GM18873 (cell line): ENCODE measurements at regions not wholly inside any gene's neighbourhood (a gene's known extent, or its start where the extent isn't known, plus 50 kb on each side); places are given as distances from the start of the nearest gene placed in this dataset.

Source experiments
- ATAC-seq: cut with Tn5 transposase; IDR thresholded peaks from one replicate; pipeline ENCODE4 v1.9.1; 2021; ENCODE audit warnings: mild to moderate bottlenecking, moderate library complexity, moderate number of reproducible peaks; ENCODE audit not compliant: unreplicated experiment, low FRiP score

DNA sequence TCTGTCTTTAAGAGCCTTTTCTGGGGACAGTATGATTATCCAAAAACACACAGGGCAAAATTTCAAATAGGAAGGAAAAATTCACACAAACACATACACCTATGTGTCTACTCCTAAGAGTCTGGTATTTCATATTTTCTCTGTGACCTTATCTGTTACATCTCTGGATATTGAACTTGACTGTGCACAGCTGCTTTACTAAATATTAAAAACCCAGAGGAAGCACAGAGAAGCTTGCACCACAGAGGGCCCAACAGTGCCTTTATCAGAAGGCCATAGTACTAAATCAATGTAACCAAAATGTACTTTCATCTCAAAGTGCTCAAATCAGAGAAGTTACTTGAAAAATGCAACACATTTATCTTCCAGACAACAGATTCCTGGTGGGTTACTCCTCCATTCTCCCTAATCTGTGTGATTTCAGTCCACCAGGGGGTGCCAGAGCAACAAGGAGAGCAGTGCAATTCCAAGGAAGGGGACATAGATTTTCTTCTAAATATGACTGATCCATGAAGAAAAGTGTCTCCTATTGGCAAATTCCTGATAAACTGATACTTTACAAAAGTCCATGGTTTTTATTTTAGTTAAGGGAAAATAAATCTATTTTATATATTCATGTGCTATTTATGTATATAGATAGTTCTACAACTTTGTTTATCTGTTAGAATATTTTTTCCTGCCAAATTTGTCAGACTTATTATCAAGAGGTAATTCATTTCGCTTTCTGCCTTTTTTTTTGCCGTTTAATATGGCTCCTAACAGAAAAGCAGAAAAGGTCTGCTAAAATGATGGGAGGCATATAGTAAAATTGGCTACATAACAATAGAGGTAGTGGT, 617.6 kb downstream of the LRFN5 start:
- ATAC-seq = no peak

DNA sequence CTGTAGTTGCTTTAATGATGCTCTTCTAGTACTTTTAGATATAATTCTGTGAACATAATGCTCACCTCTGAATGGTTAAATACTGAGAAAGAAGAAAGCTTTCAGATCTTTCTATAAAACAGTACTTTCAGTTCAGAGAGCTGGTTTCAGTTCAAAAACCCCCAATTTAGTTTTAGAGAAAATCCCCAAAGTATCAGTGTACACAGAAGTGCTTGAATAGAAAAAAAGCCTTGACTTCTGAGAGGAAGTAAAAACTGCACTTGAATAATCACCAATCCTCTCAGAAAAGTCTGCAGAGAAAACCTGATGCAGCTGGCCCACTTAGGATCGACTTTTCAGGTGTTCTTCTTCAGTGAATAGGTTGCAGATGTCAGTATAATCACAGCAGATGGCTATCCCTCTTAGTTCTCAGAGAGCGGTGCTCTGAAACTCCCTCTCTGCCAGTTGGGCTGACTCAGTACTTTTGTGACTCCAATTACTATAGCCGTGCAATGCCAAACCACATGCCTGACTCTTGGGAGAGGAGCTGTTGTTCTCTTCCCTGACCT, 616.3 kb downstream of the LRFN5 start:
- peak; percentile 95 for ATAC-seq

DNA sequence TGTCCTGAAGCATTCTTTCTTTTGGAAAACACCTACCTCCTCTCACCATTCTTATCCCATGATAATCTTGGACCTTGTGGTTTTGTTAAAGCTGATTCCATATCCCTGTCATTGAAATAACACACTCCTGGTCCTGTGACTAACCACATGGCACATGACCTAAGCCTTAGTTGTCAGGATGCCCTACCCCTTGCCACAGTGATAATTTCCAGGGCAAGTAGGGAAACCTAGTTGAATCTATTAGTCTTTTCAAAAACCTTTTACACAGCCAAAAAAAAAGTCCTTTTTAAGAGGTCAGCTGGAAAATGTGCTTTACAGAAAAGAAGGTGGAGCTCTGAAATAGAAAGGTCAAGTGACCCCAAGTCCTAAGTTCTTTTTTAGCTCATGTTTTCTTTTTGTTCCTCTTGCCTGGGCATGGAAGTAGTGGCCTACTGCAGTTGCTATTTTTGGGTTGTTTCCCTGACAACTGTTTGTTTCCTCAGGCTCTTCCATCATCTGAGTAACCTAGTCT, 608.4 kb downstream of the LRFN5 start:
- ATAC-seq = no peak

DNA sequence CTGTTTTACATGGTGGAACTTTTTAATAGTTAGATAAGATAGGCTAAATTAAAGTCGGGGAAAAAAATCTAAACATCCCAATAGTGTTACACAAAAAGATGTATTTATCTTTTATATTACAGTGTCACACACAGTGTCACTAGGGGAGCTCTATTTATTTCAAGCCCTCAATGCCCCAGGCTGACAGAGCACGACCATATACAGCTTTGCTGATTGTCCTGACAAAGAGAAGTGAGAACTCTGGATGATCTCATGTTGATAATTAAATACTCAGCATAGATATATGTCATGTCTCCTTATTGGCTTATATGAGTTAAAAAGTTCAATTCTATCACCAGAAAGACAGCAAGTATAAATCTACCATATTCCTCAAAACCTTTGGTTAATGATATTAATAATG, 594.3 kb downstream of the LRFN5 start:
- ATAC-seq = no peak

DNA sequence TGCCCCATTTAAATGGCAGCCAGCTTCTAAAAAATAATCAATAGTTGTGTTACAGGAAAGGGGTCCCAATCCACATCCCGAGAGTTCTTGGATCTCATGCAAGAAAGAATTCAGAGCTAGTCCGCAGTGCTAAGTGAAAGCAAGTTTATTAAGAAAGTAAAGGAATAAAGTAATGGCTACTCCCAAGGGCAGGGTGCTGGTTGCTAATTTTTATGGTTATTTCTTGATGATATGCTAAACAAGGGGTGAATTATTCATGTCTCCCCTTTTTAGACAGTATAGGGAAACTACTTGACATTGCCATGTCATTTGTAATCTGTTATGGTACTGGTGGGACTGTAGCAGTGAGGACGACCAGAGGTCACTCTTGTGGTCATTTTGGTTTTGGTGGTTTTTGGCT, 591.3 kb downstream of the LRFN5 start:
- ATAC-seq = no peak

DNA sequence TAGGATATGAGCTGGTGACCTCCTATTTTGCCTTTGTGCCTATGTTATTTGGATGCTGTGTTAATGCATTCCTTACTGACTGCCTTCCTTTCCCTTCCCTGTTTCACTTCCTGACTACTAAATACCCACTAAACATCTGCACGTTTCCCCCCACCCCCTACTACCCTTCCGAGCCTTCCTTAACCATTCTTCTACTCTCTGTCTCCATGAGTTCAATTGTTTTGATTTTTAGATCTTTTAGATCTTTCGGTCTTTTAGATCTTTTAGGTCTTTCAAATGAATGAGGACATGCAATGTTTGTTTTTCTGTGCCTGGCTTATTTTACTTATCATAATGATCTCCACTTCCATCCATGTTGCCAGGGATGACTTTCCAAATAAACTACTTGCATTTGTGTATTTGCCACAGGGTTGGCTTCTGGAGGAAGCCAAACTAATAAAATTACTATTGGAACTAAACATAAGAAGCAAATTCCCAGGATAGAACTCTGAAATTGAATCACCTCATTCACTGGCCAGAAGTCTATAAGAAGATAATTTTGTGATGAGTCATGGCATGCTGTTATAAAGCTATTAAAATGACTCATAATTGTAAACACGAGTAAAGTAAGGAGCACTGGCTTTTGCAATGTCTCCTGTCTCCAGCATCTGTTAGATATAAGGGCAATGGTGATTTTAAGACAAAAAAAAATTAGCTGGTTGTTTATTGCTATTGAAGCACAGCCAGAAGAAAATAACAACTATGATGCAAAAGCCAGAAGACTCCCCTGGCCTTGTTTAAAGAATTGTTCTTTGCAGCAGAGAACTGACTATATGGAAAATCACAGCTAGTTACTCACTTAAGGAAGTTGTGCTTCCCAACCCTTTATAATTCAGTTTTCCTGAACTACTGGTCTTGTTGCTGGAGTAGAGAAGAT, 586.3 kb downstream of the LRFN5 start:
- no peak for ATAC-seq

DNA sequence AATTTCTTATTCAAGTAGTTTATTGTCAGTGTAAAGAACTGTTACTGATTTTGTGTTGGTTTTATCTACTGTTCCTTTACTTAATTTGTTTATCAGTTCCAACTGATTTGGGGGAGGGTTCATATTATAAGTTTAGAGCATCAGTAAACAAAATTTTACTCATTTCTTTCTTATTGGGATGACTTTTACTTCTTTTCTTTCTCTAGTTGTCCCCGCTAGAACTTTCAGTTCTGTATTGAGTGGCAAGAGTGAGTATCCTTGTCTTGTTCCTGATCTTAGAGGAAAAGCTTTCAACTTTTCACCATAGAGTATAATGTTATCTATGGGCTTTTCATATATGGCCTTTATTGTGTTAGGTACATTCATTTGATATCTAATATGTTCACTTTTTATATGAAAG, 584.1 kb downstream of the LRFN5 start:
- ATAC-seq = no peak

DNA sequence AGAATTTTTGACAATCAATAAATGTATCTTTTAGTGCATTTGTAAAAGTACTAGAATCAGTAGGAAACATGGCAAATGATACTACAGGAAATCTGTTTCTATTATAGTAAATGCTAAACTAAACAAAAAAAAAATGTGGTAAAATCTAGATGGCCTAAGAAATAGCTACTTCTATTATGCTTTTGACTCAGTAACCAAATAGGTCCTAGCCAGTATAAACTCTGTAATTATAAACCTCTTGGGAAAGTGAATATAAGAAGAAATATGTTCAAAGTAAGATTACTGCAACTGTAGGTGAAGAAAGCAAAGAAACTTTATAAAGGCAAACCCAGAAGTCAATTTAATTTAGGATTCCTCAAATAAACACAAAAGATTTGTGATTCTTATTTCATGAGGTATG, 581.2 kb downstream of the LRFN5 start:
- no peak for ATAC-seq

DNA sequence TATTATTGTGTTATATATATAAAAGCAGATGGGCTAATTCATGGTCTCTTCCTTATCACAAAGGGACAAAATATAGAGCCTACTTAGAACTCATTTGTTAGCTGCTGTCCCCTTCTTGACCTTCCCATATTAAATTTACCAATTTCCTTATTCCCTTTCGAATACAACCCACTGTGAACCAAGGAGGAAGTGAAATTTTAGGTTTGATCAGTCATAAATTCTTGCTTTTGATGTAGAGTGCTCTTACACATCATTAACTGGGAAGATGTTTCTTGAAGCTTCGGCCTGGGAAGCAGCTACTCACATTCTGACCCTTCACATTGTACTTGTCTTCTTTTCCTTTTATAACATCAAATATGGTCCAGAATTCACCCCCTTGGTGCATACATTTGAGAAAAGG, 579.0 kb downstream of the LRFN5 start:
- ATAC-seq = no peak

DNA sequence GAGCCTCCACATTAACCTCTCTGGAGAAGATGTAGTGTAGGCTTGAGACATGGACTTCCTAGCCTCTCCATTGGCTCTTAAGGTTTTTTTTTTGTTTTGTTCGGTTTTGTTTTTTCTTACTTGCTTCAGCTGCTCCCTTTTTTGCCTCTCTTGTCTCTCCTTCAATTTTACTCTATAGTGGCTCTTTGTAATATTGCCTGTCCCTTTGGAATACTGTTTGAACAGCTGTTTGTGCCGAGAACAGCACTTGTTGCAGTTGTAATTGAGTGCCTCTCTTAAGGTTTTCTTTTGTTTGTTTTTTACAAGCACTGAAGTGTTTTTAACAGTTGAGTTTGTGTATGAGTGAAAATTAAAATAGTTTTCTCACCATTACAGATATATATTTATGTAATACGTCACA, 567.7 kb downstream of the LRFN5 start:
- no peak for ATAC-seq

DNA sequence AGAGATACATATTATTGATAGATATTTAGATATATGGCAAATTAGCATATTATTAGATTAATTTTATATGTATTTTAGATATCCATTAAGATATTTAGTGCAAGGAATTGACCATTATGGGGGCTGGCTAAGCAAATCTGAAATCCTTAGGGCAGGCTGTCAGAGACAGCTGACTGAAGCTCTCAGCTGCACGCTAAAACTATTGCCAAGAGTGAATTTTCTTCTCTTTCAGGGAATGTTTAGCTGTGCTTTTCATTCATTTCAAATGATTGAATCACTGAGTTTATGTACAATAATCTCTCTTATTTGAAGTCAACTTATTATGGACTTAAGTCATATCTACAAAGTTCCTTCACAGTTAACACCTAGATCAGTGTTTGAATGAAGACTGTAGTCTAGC, 566.5 kb downstream of the LRFN5 start:
- ATAC-seq = no peak

DNA sequence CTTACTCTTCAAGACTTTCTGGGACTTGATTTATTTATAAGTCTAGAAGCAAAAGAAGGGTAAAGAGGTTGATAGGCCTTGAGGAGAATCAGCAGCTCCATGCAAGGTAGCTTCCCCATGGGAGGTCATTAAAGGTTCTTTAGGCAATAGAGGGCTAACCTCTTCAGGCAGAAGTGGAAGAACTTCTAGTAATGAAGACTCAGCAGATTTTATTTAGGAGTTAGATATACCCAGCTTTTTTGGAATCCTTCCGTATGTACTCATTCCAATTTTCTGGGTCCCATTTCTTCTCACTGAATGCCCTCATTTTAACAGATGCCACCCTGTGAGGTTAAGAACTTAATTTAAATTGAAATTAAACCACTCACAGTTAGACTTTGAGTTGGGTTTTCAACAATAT, 565.6 kb downstream of the LRFN5 start:
- ATAC-seq = no peak

DNA sequence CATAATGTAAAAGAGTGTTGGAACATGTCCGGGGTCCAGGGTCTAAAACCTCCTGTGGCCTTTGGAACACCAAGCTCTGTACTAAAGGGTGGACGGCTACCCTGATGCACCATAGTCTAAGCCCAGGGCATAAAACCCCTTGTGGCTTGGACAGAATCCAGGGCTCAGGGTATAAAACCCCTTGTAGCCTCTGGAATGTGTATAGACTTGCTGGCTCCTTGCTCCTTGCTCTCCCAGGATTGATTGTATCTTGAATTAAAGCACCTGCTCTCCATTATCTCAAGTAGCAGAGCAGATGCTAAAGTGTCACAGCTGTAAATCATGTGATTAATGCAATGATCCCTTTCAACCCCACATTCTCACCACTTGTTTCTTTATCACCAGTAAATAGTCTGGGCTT, 556.5 kb downstream of the LRFN5 start:
- no peak for ATAC-seq

DNA sequence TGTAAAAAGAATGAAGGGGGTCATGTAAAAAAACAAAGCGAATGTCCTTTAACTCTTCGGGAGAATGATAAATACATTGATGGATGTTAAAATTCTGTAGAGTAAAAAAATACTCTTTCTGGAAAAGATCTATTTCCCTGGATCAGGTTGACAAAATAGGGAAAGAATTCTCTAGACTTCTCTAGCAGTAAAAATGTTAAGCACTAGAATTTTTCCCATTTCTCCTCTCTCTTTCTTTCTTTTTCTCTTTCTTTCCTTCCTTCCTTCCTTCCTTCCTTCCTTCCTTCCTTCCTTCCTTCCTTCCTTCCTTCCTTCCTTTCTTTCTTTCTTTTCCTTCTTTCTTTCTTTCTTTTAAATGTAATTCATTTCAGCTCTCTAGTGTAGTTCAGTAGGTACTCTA, 552.5 kb downstream of the LRFN5 start:
- ATAC-seq = no peak

DNA sequence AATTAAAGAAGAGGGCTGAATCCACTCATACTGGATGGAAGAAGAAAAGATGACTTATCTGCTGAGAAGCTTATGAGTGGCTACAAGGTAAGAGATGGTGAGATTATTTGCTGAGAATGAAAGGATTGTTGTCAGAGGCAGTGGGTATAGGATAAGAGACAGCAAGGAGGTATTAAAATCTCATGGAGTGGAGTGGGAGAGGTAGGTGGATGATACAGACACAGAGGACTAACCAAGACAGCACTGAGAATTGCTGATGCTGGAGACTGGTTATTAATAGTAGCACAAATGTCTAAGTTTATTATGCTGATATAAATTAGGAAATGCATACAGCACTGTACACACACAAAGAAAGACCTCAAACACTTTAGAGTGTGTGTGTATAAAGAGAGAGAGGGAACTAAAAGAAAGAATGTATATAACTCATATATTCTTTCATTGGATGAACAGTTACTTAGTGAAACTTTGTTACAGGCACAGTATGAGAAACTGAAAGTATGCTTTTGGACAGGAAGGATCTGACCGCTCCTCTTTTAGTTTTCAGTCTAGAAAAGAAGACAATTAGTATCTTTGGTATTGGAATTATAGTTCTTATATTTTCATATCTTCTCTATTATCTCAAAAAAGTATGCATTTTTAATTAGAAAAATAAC, 543.1 kb downstream of the LRFN5 start:
- ATAC-seq = no peak

DNA sequence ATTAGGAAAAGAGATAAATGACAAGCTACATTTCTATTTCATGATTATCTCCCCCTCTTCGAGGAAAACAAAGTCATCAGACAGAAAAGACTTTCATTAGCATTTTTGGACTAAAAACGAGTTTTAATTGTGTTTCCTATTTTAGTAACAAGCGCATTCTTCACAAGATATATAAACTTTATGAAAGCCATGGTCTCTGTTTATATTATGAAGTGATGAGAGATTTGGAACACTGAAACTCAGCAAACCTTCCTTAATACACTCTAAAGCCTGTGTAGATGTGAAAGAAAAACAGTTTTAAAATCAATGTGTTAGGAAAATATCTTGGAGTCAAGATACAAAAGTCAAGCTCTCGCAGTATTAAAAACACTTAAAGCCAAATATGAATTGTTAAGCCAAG, 539.1 kb downstream of the LRFN5 start:
- ATAC-seq = no peak

DNA sequence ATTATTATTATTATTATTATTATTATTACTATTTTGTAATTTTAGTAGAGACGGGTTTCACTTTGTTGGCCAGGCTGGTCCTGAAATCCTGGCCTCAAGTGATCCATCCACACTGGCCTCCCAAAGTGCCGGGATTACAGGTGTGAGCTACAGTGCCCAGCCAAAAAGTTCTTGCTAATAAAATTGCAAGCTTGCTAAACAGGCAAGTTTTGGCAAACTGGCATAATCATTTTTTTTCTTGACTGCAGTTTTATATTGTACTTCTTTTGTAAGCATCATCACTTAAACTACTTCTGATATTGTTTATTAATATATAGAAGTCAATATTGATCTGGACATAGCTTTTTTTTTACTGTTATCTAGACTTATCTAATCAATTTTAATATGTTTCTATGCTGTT, 536.4 kb downstream of the LRFN5 start:
- no peak for ATAC-seq

DNA sequence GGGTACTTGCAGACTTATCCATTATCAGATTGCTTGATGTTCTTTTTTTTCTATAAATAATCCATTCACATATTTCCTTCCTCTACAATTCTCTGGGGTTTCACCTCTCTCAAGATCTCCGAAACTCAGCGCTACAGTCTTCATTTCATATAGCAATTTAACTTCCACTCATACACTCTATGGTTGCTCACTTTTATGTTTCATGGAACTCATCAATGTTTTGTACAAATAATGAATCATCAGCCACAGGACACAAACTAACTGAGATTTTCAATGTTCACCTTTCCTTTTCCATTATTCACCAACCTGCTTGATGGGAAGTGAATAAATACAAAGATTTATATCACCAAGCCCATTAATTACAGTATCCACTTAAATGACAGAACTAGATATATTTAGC, 534.7 kb downstream of the LRFN5 start:
- no peak for ATAC-seq

DNA sequence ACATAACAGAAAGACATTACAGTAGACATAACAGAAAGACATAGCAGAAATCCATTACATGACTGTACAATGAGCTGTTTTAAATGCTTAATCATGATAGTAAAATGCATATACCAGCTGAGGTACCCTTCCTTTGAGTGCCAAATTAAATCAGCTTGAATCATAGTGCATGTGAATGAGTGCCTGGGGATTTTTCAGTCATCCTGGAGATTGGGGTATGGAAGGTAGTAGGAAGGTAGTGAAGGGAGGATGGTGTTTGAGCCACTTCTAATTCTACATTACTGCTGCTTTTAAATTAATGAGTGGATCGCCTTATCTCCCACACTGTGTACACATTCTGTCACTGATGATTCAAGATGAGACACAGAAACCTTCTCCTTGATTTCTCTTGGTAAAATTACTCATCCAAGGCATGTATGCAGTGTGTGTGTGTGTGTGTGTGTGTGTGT, 534.2 kb downstream of the LRFN5 start:
- no peak for ATAC-seq

DNA sequence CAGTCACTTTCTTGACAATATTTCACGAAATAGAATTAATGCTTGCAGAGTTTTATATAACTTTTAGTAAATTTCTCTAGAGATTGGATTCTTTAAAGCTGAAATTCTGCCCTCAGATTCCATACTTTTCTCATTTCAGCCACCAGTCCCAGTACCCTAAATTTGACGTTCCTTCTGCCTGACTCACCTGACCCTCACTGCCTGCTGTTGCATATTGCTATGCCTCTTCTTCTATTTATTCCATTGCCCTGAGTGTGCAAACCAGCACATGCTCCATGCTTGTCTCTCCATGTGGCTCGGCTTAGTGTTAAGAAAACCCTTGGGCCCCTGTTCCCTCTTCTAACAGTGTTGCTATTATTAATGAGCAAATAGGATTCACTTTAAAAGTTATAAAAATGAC, 533.3 kb downstream of the LRFN5 start:
- no peak for ATAC-seq

DNA sequence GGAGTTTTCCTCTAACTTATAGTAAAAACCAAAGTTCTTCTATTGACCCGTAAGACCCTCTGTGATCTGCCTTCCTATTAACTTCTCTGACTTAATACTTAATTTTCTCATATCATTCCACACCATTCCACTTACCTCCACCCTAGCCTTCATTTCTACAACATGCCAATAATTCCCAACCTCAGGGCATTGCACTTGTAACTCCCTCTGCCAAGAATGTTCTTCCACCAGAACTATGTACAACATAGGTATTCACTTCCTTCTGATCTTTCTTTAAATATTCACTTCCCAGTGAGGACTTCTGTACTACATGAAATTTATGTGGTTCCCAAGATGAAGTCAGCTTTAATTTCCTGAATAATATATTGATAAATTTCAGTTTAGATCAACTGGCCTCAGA, 531.7 kb downstream of the LRFN5 start:
- no peak for ATAC-seq
